Breast epithelium (tissue), 4 donors: ENCODE measurements at regions not wholly inside any gene's neighbourhood (a gene's known extent, or its start where the extent isn't known, plus 50 kb on each side); places are given as distances from the start of the nearest gene placed in this dataset.

Source experiments
- DNase-seq, 2 donors: peaks; one replicate each; pipeline ENCODE4 v3.0.0-alpha.2; 2019; ENCODE audit warnings: low spot score in 2 of 2
- H3K27ac ChIP-seq, 2 donors: fragments of 200-600 bp; sonication (generic) in 1 of 2; one replicate each; pipeline ENCODE4 v1.5.1; 2016 to 2019; ENCODE audit warnings: mild to moderate bottlenecking in 1 of 2
- H3K27me3 ChIP-seq, 2 donors: fragments of 200-600 bp; sonication (generic) in 1 of 2; one replicate each; pipeline versions ENCODE4 v1.5.1 to v1.6.0; 2017 to 2019; ENCODE audit warnings: control low read depth in 1 of 2, mild to moderate bottlenecking in 1 of 2
- H3K36me3 ChIP-seq: fragments of 200-600 bp; one replicate; pipeline ENCODE4 v1.5.1; 2019
- H3K4me1 ChIP-seq, 2 donors: fragments of 200-600 bp; sonication (generic); one replicate each; pipeline ENCODE4 v1.5.1; 2016 to 2019; ENCODE audit warnings: control low read depth in 1 of 2
- H3K4me3 ChIP-seq, 3 donors: fragments of 200-600 bp; sonication (generic); 1 replicate in 2 of 3; 2 replicates in 1 of 3; pipeline ENCODE4 v1.5.1; 2016 to 2019; ENCODE audit warnings: mild to moderate bottlenecking in 3 of 3, moderate library complexity in 2 of 3
- H3K9me3 ChIP-seq, 2 donors: fragments of 200-600 bp; sonication (generic) in 1 of 2; one replicate each; pipeline ENCODE4 v1.5.1; 2016 to 2019; ENCODE audit warnings: control low read depth in 1 of 2
- POLR2A ChIP-seq: fragments of 450-650 bp; IDR thresholded peaks from one replicate; pipeline ENCODE4 v1.6.1; 2016; ENCODE audit warnings: antibody characterized with exemption, mild to moderate bottlenecking, moderate library complexity
- POLR2AphosphoS5 ChIP-seq, 3 donors: sonication (generic); formaldehyde crosslinking; IDR thresholded peaks; one replicate each; pipeline ENCODE4 v1.6.1; 2017; ENCODE audit warnings: antibody characterized with exemption in 3 of 3
- intact Hi-C: fragments of 100-400 bp; cut with DNase I; formaldehyde crosslinking; loops from one replicate; pipeline ENCODE4 v1.15.1; 2023; ENCODE audit warnings: low total_unique reads
- TF ChIP-seq, protein P1 (sequence below), 3 donors: fragments of 450-650 bp; IDR thresholded peaks; one replicate each; pipeline ENCODE4 v1.5.1; 2016 to 2017; ENCODE audit warnings: antibody characterized with exemption in 3 of 3, mild to moderate bottlenecking in 3 of 3, moderate library complexity in 3 of 3

DNA sequence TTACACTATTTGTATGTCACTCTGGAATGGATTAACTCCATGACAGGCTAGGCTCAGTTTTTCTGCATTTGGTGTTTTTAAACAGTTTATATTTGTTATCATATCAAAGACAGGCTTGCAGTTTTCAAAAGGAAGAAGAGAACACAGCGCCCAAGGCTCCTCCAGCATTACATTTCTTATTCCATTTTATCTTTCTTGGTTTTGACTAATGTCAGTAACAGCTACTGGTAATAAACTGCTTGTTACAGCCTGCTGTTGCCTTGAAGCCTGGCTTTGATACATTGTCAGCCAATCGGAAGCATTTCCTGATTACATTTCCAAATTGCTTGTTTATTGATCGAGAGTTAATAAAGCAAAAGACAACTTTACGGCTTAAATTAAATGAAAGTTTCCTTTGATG is 166.0 kb upstream of the MDFIC start:
- H3K4me1 ChIP-seq: no peaks in the 10 kb centered on the region
- H3K27me3 ChIP-seq: no peaks in the 10 kb centered on the region
- no peaks in the 10 kb centered on the region for H3K9me3 ChIP-seq
- intact Hi-C loops: loop anchor here (2.0 kb wide), 1 partner anchor 41 kb away; no protein-coding TSS in a partner anchor
- DNase-seq: no peak
- no peak overlapping the region for H3K4me3 ChIP-seq
- TF ChIP-seq POLR2A (no peak), POLR2AphosphoS5 (IDR thresholded peaks at IDR 0.05) (no peak)
- no peak overlapping the region for H3K27ac ChIP-seq
- H3K36me3 ChIP-seq: no peaks in the 10 kb centered on the region

DNA sequence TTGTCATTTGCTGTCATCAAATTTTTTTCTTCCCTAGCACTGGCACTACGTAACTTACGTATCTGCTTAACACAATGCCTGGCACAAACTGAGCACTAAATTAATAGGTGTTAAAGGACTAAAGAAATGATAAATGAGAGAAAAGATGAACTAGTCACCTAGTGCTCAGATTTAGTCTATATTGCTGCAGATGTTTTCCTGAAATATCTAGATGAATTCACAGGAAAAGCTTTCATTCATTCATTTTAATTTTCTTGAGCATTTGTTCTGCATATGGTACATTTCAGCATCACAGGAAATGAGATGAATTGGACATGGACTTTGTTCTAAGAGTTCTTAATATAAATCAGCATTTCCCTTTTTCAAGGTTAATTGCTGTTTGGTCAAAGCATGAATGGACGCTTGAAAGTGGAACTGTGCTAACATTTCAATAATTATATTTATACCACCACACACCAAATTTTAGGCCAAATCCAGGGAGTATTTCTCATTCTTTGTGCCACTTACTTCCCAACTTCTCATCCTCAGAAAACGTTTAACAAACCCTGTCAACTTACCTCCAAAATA is 163.2 kb upstream of the MDFIC start:
- no peak overlapping the region for H3K4me3 ChIP-seq
- no peaks in the 10 kb centered on the region for H3K9me3 ChIP-seq
- no peak for DNase-seq
- intact Hi-C loops: no loop called here
- no peaks in the 10 kb centered on the region for H3K27me3 ChIP-seq
- no peak overlapping the region for H3K27ac ChIP-seq
- H3K36me3 ChIP-seq: no peaks in the 10 kb centered on the region
- no peaks in the 10 kb centered on the region for H3K4me1 ChIP-seq
- TF ChIP-seq POLR2A: no peak

DNA sequence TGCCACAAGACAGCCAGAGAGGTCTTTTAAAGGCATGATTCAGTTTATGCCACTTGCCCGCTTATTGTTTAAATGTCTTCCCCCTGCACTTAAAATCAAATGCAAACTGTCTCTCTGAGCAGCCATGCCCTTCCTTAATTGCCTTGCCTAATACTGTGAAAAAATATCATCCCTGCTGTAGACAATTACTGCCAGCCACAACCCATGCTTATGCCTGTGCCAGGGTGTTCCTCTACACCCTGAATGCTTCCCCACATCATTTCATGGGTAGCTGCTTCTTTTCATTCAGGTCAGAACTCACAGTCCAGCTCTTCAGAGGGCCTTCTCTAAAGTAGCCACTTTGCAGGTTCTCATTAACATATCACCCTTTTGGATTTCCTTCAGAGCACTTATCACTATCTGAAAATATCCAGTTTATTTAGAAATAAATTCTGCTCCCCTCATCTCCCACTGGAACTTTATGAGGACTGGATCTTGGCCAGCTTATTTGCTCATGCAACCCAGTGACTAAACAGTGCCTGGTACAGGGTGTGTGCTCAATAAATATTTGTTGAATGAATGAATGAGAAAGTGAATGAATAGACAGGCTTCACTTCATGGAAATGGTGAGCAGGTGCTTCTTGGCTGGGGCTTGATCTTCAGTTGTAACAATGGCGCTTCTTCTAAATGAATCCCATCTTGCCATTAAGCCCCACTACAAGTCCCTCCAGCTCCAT is 162.4 kb upstream of the MDFIC start:
- intact Hi-C loops: no loop called here
- TF ChIP-seq, protein P1, sequence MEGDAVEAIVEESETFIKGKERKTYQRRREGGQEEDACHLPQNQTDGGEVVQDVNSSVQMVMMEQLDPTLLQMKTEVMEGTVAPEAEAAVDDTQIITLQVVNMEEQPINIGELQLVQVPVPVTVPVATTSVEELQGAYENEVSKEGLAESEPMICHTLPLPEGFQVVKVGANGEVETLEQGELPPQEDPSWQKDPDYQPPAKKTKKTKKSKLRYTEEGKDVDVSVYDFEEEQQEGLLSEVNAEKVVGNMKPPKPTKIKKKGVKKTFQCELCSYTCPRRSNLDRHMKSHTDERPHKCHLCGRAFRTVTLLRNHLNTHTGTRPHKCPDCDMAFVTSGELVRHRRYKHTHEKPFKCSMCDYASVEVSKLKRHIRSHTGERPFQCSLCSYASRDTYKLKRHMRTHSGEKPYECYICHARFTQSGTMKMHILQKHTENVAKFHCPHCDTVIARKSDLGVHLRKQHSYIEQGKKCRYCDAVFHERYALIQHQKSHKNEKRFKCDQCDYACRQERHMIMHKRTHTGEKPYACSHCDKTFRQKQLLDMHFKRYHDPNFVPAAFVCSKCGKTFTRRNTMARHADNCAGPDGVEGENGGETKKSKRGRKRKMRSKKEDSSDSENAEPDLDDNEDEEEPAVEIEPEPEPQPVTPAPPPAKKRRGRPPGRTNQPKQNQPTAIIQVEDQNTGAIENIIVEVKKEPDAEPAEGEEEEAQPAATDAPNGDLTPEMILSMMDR (IDR thresholded peaks at IDR 0.05): no peak
- Histone ChIP-seq H3K36me3 (no peaks in the 10 kb centered on the region), H3K4me1 (no peaks in the 10 kb centered on the region), H3K27me3 (no peaks in the 10 kb centered on the region), H3K9me3 (no peaks in the 10 kb centered on the region), H3K4me3 (no peak overlapping the region), H3K27ac (no peak overlapping the region)
- no peak for DNase-seq

DNA sequence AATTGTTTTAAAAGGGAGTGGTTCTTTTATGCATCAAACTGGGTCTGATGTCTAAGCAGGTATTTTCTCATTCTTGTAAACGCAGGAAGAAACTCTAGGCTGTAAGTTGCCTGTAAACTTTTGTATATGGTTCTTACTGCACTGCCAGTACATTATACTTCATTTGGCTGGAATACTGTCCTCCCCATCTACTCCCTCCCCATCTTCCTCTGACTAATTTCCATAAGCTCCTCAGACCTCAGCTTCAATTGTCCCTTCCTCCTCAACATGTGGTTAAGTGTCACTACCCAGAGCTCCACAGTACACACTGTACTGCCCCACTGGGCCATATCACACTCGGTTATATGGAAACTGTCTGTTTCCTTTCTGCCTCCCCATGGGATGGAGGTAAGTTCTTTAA is 161.4 kb upstream of the MDFIC start:
- no peak for TF ChIP-seq POLR2A
- TF ChIP-seq, protein P1 (IDR thresholded peaks at IDR 0.05): no peak
- TF ChIP-seq POLR2AphosphoS5 (IDR thresholded peaks at IDR 0.05): no peak
- intact Hi-C loops: no loop called here
- Histone ChIP-seq H3K27ac (no peak overlapping the region), H3K36me3 (no peaks in the 10 kb centered on the region), H3K4me1 (no peaks in the 10 kb centered on the region), H3K4me3 (no peak overlapping the region), H3K27me3 (no peaks in the 10 kb centered on the region), H3K9me3 (no peaks in the 10 kb centered on the region)
- DNase-seq: no peak

DNA sequence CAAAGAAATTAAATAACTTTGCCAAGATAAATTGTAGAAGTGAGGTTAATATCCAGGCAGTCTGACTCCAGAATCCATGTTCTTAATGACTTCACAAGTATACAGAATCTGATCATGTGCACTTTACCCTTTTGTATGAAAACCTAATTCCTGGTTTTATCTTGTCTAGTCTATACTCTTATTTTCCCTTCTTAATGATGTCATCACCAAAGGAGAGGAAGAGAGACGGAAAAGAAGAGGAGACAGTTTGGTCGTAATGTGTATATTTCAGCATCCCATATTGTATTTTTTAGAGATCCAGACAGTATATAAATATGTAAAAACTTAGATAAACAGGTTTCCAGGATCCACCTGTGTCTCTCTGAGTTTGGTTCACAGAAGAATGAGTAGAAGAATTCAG is 159.9 kb upstream of the MDFIC start:
- H3K4me3 ChIP-seq: no peak overlapping the region
- H3K27me3 ChIP-seq: no peaks in the 10 kb centered on the region
- intact Hi-C loops: no loop called here
- no peak for DNase-seq
- no peaks in the 10 kb centered on the region for H3K36me3 ChIP-seq
- TF ChIP-seq POLR2AphosphoS5 (IDR thresholded peaks at IDR 0.05) (no peak), POLR2A (no peak)
- TF ChIP-seq, protein P1 (IDR thresholded peaks at IDR 0.05): no peak
- no peak overlapping the region for H3K27ac ChIP-seq
- no peaks in the 10 kb centered on the region for H3K9me3 ChIP-seq
- no peaks in the 10 kb centered on the region for H3K4me1 ChIP-seq

DNA sequence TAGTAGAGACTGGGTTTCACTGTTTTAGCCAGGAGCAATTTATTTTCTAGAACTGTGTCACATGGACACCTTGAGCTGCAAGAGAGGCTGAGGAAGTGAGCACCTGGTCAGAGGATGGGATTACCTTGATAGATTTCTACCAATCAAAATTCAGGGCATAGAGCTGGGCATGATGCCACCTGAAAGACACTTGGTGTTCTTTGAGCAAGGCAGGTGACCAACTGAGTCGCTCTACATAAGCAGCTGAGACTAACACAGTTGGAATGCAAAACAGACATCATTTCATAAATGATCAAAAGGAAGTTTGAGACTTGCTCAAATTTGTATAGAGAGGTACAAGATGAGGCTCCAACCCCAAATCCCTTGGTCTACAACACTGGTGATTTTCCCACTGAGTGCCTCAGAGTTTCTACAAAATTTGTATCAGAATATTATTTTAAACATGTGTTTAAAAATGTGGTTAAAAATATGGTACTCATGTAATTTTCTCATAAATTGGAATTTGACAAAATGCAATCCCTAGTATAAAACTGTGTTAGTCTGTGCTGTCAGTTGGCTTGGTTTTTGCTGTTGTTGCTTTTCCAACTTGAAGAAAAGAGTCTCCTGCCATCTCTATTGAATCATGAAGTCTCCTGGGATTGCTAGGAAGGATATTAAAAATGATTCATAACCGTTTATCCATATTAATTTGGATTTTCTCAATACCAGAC is 156.4 kb upstream of the MDFIC start:
- H3K27ac ChIP-seq: no peak overlapping the region
- DNase-seq: no peak
- no peak overlapping the region for H3K4me3 ChIP-seq
- no peaks in the 10 kb centered on the region for H3K9me3 ChIP-seq
- H3K4me1 ChIP-seq: no peaks in the 10 kb centered on the region
- no peaks in the 10 kb centered on the region for H3K27me3 ChIP-seq
- no peaks in the 10 kb centered on the region for H3K36me3 ChIP-seq
- no peak for TF ChIP-seq POLR2AphosphoS5 (IDR thresholded peaks at IDR 0.05)
- TF ChIP-seq POLR2A: no peak
- TF ChIP-seq, protein P1 (IDR thresholded peaks at IDR 0.05): no peak
- intact Hi-C loops: loop anchor here (5.0 kb wide), 1 partner anchor 267 kb away; no protein-coding TSS in a partner anchor
